COLO668 (cell line): ENCODE measurements at regions not wholly inside any gene's neighbourhood (a gene's known extent, or its start where the extent isn't known, plus 50 kb on each side); places are given as distances from the start of the nearest gene placed in this dataset.

Source experiments
- DNase-seq: peaks from one replicate; lab custom pipeline; 2025; ENCODE audit not compliant: unreplicated experiment; lab: John Stamatoyannopoulos, UW

DNA sequence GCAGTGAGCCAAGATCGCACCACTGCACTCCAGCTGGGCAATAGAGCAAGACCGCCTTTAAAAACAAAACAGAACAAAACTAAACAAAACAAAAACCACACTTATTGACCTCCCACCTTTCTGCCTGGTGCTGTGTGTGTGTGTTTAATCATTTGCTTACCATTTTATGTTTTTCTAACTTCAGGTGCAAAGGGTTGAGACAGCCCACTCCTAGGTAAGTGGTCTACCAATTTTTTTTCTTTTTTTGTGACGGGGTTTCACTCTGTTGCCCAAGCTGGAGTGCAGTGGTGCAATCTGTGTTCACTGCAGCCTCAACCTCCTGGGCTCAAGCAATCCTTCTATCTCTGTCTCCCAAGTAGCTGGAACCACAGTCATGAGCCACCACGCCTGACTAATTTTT, 65.8 kb downstream of the SALL1 start:
- DNase-seq, result no peak

DNA sequence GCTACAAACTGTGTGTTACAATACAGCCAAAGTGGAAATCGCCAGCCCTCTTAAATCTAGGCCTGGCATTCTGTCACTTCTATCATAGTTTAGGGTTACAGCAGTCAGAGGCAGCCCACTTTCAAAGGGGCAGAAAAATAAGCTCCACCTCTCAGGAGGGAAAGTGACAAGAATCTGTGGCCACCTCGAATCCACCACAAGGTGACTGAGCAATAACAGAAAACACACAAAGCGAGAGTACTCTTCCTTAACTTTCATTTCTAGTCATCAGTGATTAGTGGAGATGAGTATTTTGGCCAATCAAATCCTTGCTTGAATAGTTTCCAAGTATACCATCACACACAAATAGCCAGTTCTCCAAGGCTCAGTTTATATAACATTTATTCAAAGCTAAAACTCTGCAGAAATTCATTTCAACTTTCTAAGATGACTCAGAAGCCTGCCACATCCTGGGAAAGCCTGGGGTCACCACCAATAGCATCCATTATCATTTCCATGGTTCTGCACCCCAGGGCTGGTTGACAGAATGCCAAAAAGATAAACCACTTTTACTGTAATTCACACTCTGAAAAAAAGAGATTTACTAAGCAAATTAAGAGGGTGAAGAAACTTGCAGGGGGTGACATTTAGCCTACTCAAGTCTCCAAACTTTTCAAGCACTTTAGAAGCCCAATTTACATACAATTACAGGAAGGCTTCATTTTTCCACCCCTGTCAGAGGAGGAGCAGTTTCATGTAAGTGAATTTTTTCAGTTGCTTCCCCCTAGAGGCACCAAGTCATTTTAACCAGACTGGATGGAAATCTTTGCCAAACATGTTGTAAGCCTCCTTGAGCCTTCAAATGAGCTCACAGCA, 66.8 kb downstream of the SALL1 start:
- DNase-seq, result no peak

- DNase-seq, result no peak
These were observed 78.5 kb downstream of the SALL1 start for GRCh38 chr16:51072591-51072990.

DNA sequence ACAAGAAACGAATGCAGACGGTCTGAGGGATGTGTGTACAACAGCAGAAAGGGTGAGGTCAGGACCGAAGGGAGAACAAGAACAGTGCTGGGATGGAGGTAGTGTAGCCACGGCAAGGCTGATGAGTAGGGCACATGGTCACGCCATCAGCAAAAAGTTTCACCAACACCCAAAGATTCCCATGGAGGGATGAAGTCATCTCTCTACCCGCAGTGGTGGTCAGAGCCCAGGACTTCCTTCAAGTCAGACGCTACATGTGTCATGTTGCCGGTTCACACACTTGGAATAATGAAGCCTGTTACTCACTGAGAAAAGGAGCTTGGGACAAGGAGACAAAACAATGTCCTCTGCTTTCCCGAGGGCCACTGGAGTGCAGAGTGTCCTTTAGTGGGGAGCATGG, 79.7 kb downstream of the SALL1 start:
- DNase-seq, result no peak

DNA sequence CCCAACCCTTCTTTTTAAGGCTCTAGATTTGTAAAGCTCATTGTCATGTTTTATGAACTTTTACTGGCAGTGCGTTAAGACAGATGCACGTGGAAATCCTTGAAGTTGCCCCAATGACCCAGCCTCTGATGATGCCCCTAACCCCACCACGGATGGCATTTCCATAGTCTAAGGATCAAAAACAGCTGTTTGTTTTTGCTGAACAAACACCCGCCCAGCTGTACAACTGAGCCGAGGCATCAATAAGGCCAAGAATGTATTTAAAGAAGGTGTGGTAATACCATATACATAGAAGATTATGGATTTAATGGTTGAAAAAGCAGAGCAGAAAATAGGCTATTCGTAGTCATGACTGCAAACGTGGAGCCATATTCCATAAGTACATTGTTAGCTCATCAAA, 83.7 kb downstream of the SALL1 start:
- no peak for DNase-seq

DNA sequence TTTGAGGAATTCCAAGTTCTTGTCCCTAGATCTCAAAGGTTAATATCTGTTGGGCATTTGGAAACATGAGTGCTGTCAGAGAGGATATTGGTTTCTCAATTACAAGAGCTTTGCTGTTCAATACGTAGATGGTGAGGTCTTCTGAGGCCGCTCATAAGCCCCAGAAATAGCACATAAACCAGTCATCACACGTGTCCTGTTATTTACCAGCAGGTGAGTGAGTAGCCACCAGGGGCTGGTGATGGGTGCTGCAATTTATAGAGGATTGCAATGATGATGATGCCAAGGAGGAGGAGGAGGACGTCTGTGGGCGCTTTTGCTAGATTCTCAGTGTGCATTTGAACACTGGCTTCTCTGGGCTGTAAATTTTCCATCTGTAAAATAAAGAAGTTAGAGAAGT, 89.0 kb downstream of the SALL1 start:
- DNase-seq, result peak; percentile 3

- DNase-seq, result no peak
These were observed 89.7 kb downstream of the SALL1 start for GRCh38 chr16:51061328-51061727.

DNA sequence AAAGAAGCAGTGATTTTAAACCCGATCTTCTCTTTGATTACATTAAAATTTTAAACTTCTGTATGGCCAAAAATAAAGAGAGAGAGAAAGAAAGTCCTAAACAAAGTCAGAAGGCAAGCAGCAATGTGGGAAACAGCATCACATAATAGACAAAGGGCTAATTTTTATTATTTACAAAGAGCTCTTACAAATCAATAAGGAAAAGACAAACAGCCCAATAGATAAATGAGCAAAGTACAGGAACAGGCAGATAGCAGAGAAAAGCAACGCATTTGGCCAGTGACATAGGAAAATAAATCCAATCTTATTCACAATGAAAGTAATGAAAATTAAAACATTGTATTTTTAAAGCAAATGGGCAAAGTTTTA, 93.1 kb downstream of the SALL1 start:
- no peak for DNase-seq

DNA sequence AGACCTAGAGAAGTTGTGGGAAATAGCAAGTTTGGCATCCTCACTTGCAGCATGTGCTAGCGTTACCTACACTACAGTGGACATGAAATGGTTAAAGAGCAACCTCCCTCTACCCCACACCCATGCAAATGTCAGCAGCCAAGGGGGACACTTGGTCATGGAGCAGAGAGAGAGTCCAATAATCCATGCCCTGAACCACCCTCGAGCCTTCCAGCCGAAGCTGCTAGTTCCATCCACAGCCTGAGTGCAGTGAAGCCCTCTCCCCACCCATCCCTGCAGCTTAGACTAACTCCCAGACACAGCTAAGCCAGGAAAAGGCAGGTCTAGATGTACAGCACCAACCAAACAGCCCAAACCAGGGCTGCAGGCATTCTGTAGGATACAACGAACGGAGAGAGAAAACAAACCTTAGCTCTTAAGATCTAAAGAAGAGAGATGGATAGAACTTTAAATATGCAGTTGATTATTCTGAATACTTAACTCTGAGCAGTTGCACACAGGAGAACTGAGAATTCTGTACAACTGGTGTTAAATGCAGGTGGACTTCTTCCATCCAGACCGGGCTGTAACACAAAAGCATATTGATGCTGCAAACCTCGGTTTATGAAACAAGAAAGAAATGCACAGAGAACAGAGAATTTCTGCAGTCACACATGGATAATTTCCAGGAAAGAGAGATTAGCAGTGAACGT, 93.8 kb downstream of the SALL1 start:
- DNase-seq, result no peak

DNA sequence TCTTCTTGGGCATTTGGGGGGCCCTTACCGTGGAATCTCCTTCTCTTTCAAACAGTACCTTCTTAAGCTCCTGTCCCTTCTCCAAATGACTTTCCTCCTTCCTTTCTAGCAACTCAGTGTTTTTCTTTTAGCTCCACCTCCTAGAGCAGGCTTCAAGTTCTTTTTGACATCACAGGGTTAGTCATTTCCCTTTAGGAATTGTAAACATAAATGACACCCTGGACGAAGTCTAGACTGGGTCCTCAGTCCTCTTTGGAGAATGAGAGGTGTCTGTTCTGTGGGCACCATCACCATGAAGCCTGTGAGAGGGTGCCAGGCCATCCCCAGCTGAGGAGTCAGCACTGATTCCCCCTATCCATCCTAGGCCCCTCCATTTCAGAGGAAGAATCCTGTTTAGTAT, 94.7 kb downstream of the SALL1 start:
- no peak for DNase-seq

DNA sequence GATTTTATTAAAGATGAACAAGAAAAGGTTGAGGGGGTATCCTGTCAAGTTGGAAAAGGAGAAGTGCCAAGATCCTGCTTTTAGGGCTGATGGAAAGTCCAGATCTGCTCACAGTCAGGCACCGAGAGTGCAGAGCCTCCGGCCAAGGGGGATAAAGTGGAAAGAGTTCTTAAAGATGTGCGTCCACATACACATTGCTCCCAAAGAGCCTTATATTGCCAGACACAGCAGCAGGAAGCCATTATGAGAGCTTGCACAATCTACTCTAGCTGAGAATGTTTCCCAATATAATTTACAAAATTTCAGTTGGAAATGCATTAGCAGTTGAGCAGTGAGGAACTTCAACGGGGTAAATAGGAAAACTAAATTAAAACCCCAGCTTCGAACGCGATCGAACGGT, 95.6 kb downstream of the SALL1 start:
- DNase-seq, result no peak

- peak; percentile 7 for DNase-seq
These were observed 97.3 kb downstream of the SALL1 start for GRCh38 chr16:51053775-51054174.

- DNase-seq, result no peak
These were observed 99.4 kb downstream of the SALL1 start for GRCh38 chr16:51051671-51052070.

- no peak for DNase-seq
These were observed 100.7 kb downstream of the SALL1 start for GRCh38 chr16:51050377-51050706.

GRCh38 chr16:51049678-51050376, 101.2 kb downstream of the SALL1 start:
- DNase-seq, result no peak

DNA sequence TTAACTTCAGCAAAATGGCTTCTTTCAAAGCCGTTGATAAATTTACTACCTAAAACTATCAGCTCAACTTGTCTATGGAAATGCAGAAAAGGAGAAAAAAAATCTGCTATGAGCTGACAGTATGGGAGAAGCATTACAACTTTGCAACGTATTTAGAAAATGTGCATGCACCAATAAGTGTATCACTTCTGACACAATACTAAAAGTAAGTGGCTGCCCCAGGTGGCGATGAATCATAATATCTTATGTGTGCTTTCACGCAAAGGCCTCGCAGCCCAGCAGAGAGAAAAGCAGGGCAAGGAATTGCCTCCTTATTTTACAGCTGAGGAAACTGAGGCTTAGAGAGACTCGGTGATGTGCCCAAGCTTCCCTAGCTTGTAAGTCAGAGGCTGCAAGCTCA, 101.8 kb downstream of the SALL1 start:
- DNase-seq, result no peak

DNA sequence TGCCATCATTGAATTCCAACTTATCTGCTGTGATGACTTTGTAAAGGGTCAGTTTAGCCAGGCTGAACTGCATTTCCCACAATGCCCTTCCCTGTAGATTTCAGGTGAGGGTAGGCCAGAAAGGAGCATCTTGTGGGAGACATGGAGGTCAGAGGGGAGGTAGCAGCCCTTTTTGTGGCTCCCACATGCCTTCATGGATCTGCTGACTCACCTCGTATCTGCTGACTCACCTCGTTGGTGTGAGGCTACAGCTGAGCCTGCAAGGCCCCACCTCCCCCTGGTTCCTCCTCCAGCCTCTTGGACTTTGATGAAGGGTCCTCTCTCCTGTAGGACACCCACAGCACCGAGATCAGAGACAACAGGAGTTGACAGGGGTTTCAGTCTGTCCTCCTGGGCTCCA, 102.5 kb downstream of the SALL1 start:
- no peak for DNase-seq

- DNase-seq, result no peak
These were observed 105.3 kb downstream of the SALL1 start for GRCh38 chr16:51045794-51046193.

- no peak for DNase-seq
These were observed 105.9 kb downstream of the SALL1 start for GRCh38 chr16:51045186-51045585.

- DNase-seq, result no peak
These were observed 109.5 kb downstream of the SALL1 start for GRCh38 chr16:51041546-51041945.

- DNase-seq, result no peak
These were observed 110.4 kb downstream of the SALL1 start for GRCh38 chr16:51040637-51041036.

DNA sequence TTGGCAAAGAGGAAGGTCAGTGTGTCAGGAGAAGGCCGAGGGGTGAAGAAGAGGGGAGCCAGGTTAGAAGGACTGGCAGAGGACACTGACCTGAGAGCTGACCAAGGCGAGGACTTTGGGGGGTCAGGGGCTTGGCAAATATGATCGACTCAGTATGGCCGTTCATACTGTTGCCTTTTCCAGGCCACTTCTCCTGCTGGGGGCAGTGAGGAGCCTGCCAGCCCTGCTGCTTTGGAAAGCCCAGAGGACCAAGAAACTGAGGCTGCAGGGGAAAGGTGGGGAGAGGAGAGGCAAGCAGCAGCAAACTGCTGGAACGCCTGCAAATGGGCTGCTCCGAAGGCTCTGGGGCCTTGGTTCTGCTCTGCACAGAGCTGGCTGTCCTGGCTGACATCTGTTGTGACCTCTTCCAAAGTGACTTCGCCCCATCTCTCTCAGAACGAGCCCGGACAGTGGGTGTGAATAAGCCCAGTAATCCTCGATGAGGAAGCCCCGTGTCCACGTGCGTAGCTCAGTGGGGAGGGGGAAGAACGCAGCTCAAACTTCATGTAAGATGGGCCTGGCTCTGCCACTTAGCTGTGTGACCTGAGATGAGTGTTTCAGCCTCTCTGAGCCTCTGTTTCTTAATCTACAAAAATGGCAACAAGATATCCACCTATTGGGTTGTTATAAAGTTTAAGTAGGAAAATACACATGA, 111.3 kb downstream of the SALL1 start:
- DNase-seq, result no peak
